K562 (cell line): ENCODE measurements at regions not wholly inside any gene's neighbourhood (a gene's known extent, or its start where the extent isn't known, plus 50 kb on each side); places are given as distances from the start of the nearest gene placed in this dataset.

Experiments used
- ATAC-seq: fragments of 200-7000 bp; cut with Tn5 transposase; 3 replicates; pipeline ENCODE4 v1.9.1; 2020; ENCODE audit warnings: moderate library complexity
- BruUV-seq: library from RNA; stranded (reverse); fragments of 400-500 nt; replicated peaks from 2 replicates; lab custom pipeline; 2021; lab: Mats Ljungman, UMichigan
- CTCF ChIA-PET: fragments of 300-600 bp; formaldehyde crosslinking; extraction: SDS; loops from one replicate; lab custom pipeline; 2021; ENCODE audit warnings: low intra/inter-chr PET ratio; lab: Yijun Ruan, JAX
- POLR2A ChIA-PET: fragments of 300-600, 350-650 bp; sonication (Branson Sonifier 250); formaldehyde crosslinking; extraction: SDS; loops from one replicate; lab custom pipeline; 2021; ENCODE audit warnings: antibody characterized with exemption, inconsistent platforms; lab: Yijun Ruan, JAX
- DNase-seq, 4 experiments: peaks; one replicate each; pipeline versions ENCODE4 v3.0.0 to v3.0.0-alpha.2; 2011 to 2018; ENCODE audit warnings: low spot score in 3 of 4, mixed read lengths in 3 of 4; ENCODE audit errors: extremely low read depth in 1 of 4
- FAIRE-seq: peaks from 2 replicates; lab custom pipeline; 2011; peaks lifted over from hg19 to GRCh38; lab: Jason Lieb, UNC
- H2AFZ ChIP-seq: 2 replicates; pipeline ENCODE4 v1.6.0; 2011; ENCODE audit warnings: low read depth, low read length, control low read depth, inconsistent platforms
- H3K27ac ChIP-seq: fragments of 200-600 bp; 3 replicates; pipeline ENCODE4 v1.8.0; 2011; ENCODE audit warnings: low read depth, mild to moderate bottlenecking, control low read depth, inconsistent platforms, low read length, moderate library complexity, mixed read lengths; ENCODE audit errors: extremely low read depth
- H3K27me3 ChIP-seq, 2 experiments: fragments of 300-600 bp in 1 of 2; 2 replicates in 1 of 2; 3 replicates in 1 of 2; pipeline versions ENCODE4 v1.6.0 to v1.8.0; 2011; ENCODE audit warnings: inconsistent platforms in 2 of 2, low read length in 2 of 2, mild to moderate bottlenecking in 1 of 2, mixed read lengths in 1 of 2, moderate library complexity in 1 of 2; ENCODE audit not compliant: control insufficient read depth in 2 of 2, insufficient read depth in 2 of 2
- H3K36me3 ChIP-seq: fragments of 300-600 bp; 3 replicates; pipeline ENCODE4 v1.8.0; 2011; ENCODE audit warnings: mild to moderate bottlenecking, low read length, inconsistent platforms; ENCODE audit not compliant: control insufficient read depth, insufficient read depth
- H3K4me1 ChIP-seq, 2 experiments: fragments of 200-600 bp in 1 of 2; replicated peaks in 1 of 2; 2 replicates in 1 of 2; 3 replicates in 1 of 2; pipeline versions ENCODE4 v1.5.1 to v1.8.0; 2011; ENCODE audit warnings: inconsistent platforms in 2 of 2, low read length in 2 of 2, mild to moderate bottlenecking in 1 of 2, mixed read lengths in 1 of 2, moderate library complexity in 1 of 2; ENCODE audit not compliant: control insufficient read depth in 2 of 2, insufficient read depth in 2 of 2
- H3K4me2 ChIP-seq: 2 replicates; pipeline ENCODE4 v1.6.1; 2011; ENCODE audit warnings: low read length, control low read depth, inconsistent platforms, mixed read lengths; ENCODE audit not compliant: insufficient read depth
- H3K4me3 ChIP-seq: fragments of 200-600 bp; sonication (generic), shearing (Covaris generic); 2 replicates; pipeline ENCODE4 v1.5.1; 2016; ENCODE audit warnings: control low read depth, inconsistent platforms
- H3K79me2 ChIP-seq: fragments of 200-600 bp; 3 replicates; pipeline ENCODE4 v1.8.0; 2011; ENCODE audit warnings: low read length, inconsistent platforms; ENCODE audit not compliant: control insufficient read depth, insufficient read depth
- H3K9ac ChIP-seq, 2 experiments: 2 replicates each; pipeline versions ENCODE4 v1.6.0 to v1.6.1; 2011; ENCODE audit warnings: low read depth in 2 of 2, low read length in 2 of 2, control low read depth in 1 of 2, inconsistent platforms in 1 of 2, mild to moderate bottlenecking in 1 of 2, mixed read lengths in 1 of 2; ENCODE audit not compliant: insufficient read depth in 1 of 2
- H3K9me1 ChIP-seq: one replicate; pipeline ENCODE4 v1.6.0; 2011; ENCODE audit warnings: inconsistent platforms, mild to moderate bottlenecking, low read length, moderate library complexity; ENCODE audit not compliant: control insufficient read depth, insufficient read depth
- H3K9me3 ChIP-seq: replicated peaks from 2 replicates; pipeline ENCODE4 v1.5.1; 2011; ENCODE audit warnings: low read depth, low read length, inconsistent platforms; ENCODE audit not compliant: control insufficient read depth, insufficient read depth
- H4K20me1 ChIP-seq: replicated peaks from 2 replicates; pipeline ENCODE4 v1.6.1; 2011; ENCODE audit warnings: low read length, inconsistent platforms, mixed read lengths; ENCODE audit not compliant: control insufficient read depth, insufficient read depth
- ADNP ChIP-seq: fragments of 200-800 bp; sonication (Bioruptor generic); IDR thresholded peaks from 2 replicates; pipeline ENCODE4 v1.6.1; 2016; ENCODE audit warnings: missing genetic modification characterization, missing compliant biosample characterization
- CC2D1A ChIP-seq: fragments of 450-650 bp; IDR thresholded peaks from 2 replicates; pipeline ENCODE4 v1.6.1; 2017; ENCODE audit warnings: mild to moderate bottlenecking
- CXXC5 ChIP-seq: fragments of 250-450 bp; sonication (Bioruptor Pico); IDR thresholded peaks from 2 replicates; pipeline ENCODE4 v1.8.0; 2022; ENCODE audit warnings: inconsistent platforms, mild to moderate bottlenecking, moderate library complexity
- DACH1 ChIP-seq: fragments of 450-650 bp; IDR thresholded peaks from 2 replicates; pipeline ENCODE4 v1.6.1; 2018; ENCODE audit not compliant: partially characterized antibody
- ESRRA ChIP-seq: fragments of 450-650 bp; IDR thresholded peaks from 2 replicates; pipeline ENCODE4 v1.6.1; 2014; ENCODE audit warnings: low read depth, mild to moderate bottlenecking, moderate library complexity, borderline replicate concordance
- GMEB1 ChIP-seq: fragments of 250-450 bp; sonication (Bioruptor Pico); IDR thresholded peaks from 2 replicates; pipeline ENCODE4 v1.4.0; 2020; ENCODE audit warnings: mild to moderate bottlenecking
- GTF2F1 ChIP-seq: IDR thresholded peaks from 2 replicates; pipeline ENCODE4 v1.6.1; 2011; ENCODE audit warnings: low read depth, low read length, improper control_type of control experiment
- KDM1A ChIP-seq, 2 experiments: fragments of 450-650 bp; IDR thresholded peaks; 2 replicates each; pipeline ENCODE4 v1.6.1; 2016; ENCODE audit warnings: mild to moderate bottlenecking in 2 of 2
- MCM2 ChIP-seq: fragments of 450-650 bp; IDR thresholded peaks from 2 replicates; pipeline ENCODE4 v1.6.1; 2017; ENCODE audit warnings: low read depth, mild to moderate bottlenecking
- MEF2A ChIP-seq: IDR thresholded peaks from 2 replicates; pipeline ENCODE4 v1.6.1; 2011; ENCODE audit warnings: low read depth, mild to moderate bottlenecking, low read length, moderate library complexity; ENCODE audit not compliant: control insufficient read depth
- PHTF2 ChIP-seq: fragments of 250-450 bp; sonication (Bioruptor Pico); IDR thresholded peaks from 2 replicates; pipeline ENCODE4 v1.5.0; 2021; ENCODE audit warnings: mild to moderate bottlenecking
- RUNX1 ChIP-seq: sonication (generic); IDR thresholded peaks from 2 replicates; pipeline ENCODE4 v1.6.1; 2016; ENCODE audit warnings: antibody characterized with exemption, low read depth
- TEAD4 ChIP-seq, 2 experiments: sonication (generic) in 1 of 2; formaldehyde crosslinking in 1 of 2; IDR thresholded peaks; 2 replicates each; pipeline versions ENCODE4 v1.6.1 to v1.8.0; 2012 to 2022; ENCODE audit warnings: borderline replicate concordance in 1 of 2, inconsistent platforms in 1 of 2, low read length in 1 of 2, mild to moderate bottlenecking in 1 of 2, missing genetic modification reagents in 1 of 2
- WHSC1 ChIP-seq: IDR thresholded peaks from one replicate; pipeline ENCODE4 v1.6.1; 2012; ENCODE audit warnings: low read length, control low read depth, inconsistent platforms
- XRCC4 ChIP-seq: IDR thresholded peaks from one replicate; pipeline ENCODE4 v1.6.1; 2011; ENCODE audit not compliant: insufficient read depth, insufficient read length; ENCODE audit errors: extremely low read depth
- YY1 ChIP-seq, 3 experiments: IDR thresholded peaks; 2 replicates each; pipeline ENCODE4 v1.6.1; 2011; ENCODE audit warnings: low read length in 2 of 3, mild to moderate bottlenecking in 2 of 3, moderate library complexity in 2 of 3, borderline replicate concordance in 1 of 3, control low read depth in 1 of 3, low read depth in 1 of 3; ENCODE audit not compliant: insufficient read depth in 3 of 3, insufficient replicate concordance in 2 of 3, control insufficient read depth in 1 of 3, insufficient read length in 1 of 3; ENCODE audit errors: extremely low read depth in 1 of 3
- ZNF133 ChIP-seq: fragments of 250-450 bp; sonication (Bioruptor Pico); IDR thresholded peaks from 2 replicates; pipeline ENCODE4 v1.4.0; 2020; ENCODE audit warnings: mild to moderate bottlenecking
- ZNF3 ChIP-seq: fragments of 250-450 bp; sonication (Bioruptor Pico); IDR thresholded peaks from 2 replicates; pipeline ENCODE4 v1.5.0; 2021; ENCODE audit warnings: mild to moderate bottlenecking, moderate library complexity
- ZNF551 ChIP-seq: fragments of 250-450 bp; sonication (Bioruptor Pico); IDR thresholded peaks from 2 replicates; pipeline ENCODE4 v1.5.0; 2021; ENCODE audit warnings: mild to moderate bottlenecking, moderate library complexity
- WGBS: fragments of 100-300 bp; shearing (Covaris generic); methylation state at CpG from one replicate; pipeline ENCODE4 v1.1.6; 2016; ENCODE audit warnings: low coverage, mixed read lengths; ENCODE audit not compliant: insufficient coverage; ENCODE audit errors: missing lambda C conversion rate; 5-methylcytosine and 5-hydroxymethylcytosine counted together
- in situ Hi-C: fragments of 300-500 bp; cut with MboI; formaldehyde crosslinking; loops from 4 replicates; pipeline ENCODE4 v1.15.0; 2018; ENCODE audit warnings: inconsistent platforms, mixed read lengths
- intact Hi-C: fragments of 100-400 bp; cut with micrococcal nuclease; formaldehyde crosslinking; loops from 2 replicates; pipeline ENCODE4 v1.14.2; 2022
- TF ChIP-seq, protein P1 (sequence below): fragments of 450-650 bp; IDR thresholded peaks from 2 replicates; pipeline ENCODE4 v1.6.1; 2016; ENCODE audit warnings: missing biosample characterization, missing genetic modification characterization

- WGBS: 0% methylated on average over 3 of the region's 3 CpGs
- Histone ChIP-seq H4K20me1 (no peaks in the 10 kb centered on the region), H2AFZ (no peak overlapping the region), H3K9me3 (no peaks in the 10 kb centered on the region), H3K79me2 (no peaks in the 10 kb centered on the region), H3K9ac (no peak overlapping the region), H3K27ac (no peak overlapping the region), H3K36me3 (no peaks in the 10 kb centered on the region), H3K27me3 (no peaks in the 10 kb centered on the region), H3K4me1 (no peaks in the 10 kb centered on the region), H3K9me1 (no peaks in the 10 kb centered on the region), H3K4me3 (no peak overlapping the region), H3K4me2 (no peak overlapping the region)
- ATAC-seq (no peak), DNase-seq (no peak), FAIRE-seq (no peak)
- no TSS peak for BruUV-seq
- TF ChIP-seq MEF2A (no peak), ESRRA (no peak), CC2D1A (no peak), ZNF3 (CRISPR knock-in tag) (no peak), TEAD4 (IDR thresholded peaks at IDR 0.05; ENCODE audit: low read length) (no peak), TEAD4 (CRISPR knock-in tag; IDR thresholded peaks at IDR 0.05; ENCODE audit: borderline replicate concordance) (no peak), XRCC4 (no peak), CXXC5 (CRISPR knock-in tag) (no peak), ADNP (tag) (no peak), RUNX1 (no peak), MCM2 (no peak), GTF2F1 (no peak), PHTF2 (CRISPR knock-in tag) (no peak), GMEB1 (no peak), WHSC1 (no peak), DACH1 (no peak), ZNF551 (CRISPR knock-in tag) (no peak), ZNF133 (CRISPR knock-in tag) (no peak), YY1 (IDR thresholded peaks at IDR 0.05; ENCODE audit: borderline replicate concordance in 1 of 3, control insufficient read depth in 1 of 3, extremely low read depth in 1 of 3, insufficient read depth in 3 of 3, insufficient read length in 1 of 3, insufficient replicate concordance in 2 of 3, low read depth in 1 of 3, low read length in 2 of 3) (no peak), KDM1A (IDR thresholded peaks at IDR 0.05) (no peak)
- TF ChIP-seq, protein P1, sequence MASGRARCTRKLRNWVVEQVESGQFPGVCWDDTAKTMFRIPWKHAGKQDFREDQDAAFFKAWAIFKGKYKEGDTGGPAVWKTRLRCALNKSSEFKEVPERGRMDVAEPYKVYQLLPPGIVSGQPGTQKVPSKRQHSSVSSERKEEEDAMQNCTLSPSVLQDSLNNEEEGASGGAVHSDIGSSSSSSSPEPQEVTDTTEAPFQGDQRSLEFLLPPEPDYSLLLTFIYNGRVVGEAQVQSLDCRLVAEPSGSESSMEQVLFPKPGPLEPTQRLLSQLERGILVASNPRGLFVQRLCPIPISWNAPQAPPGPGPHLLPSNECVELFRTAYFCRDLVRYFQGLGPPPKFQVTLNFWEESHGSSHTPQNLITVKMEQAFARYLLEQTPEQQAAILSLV (tag): no peak
- in situ Hi-C loops (no loop called here), intact Hi-C loops (no loop called here)
- ChIA-PET CTCF (no interaction called here), POLR2A (no interaction called here)
Observed at GRCh38 chr13:105952973-105953290, 582.5 kb downstream of the EFNB2 start.
